Astrocyte (in vitro differentiated cells and primary cell): ENCODE measurements at regions not wholly inside any gene's neighbourhood (a gene's known extent, or its start where the extent isn't known, plus 50 kb on each side); places are given as distances from the start of the nearest gene placed in this dataset.

Source experiments
- CTCF ChIP-seq: IDR thresholded peaks from 2 replicates; pipeline ENCODE4 v1.5.1; 2011; ENCODE audit warnings: low read depth, mild to moderate bottlenecking, inconsistent platforms, low read length, moderate library complexity; ENCODE audit not compliant: insufficient read depth
- EZH2 ChIP-seq: IDR thresholded peaks from 2 replicates; pipeline ENCODE4 v1.6.1; 2012; ENCODE audit warnings: mild to moderate bottlenecking, low read length, inconsistent platforms; ENCODE audit not compliant: insufficient read depth

- TF ChIP-seq CTCF (no peak), EZH2 (no peak)
These were observed 297.6 kb downstream of the TTLL7 start for GRCh38 chr1:83701355-83701754.
